Uterus (tissue), 2 donors: ENCODE measurements at regions not wholly inside any gene's neighbourhood (a gene's known extent, or its start where the extent isn't known, plus 50 kb on each side); places are given as distances from the start of the nearest gene placed in this dataset.

Source experiments
- POLR2A ChIP-seq, 2 donors: fragments of 450-650 bp; IDR thresholded peaks; one replicate each; pipeline ENCODE4 v1.6.1; 2016; ENCODE audit warnings: antibody characterized with exemption in 2 of 2, mild to moderate bottlenecking in 1 of 2, moderate library complexity in 1 of 2
- TF ChIP-seq, protein P1 (sequence below), 4 experiments: fragments of 200-600 bp in 2 of 4; fragments of 450-650 bp in 2 of 4; sonication (generic) in 2 of 4; IDR thresholded peaks; one replicate each; pipeline ENCODE4 v1.5.1; 2016 to 2019; ENCODE audit warnings: antibody characterized with exemption in 4 of 4, mild to moderate bottlenecking in 2 of 4, moderate library complexity in 1 of 4

GRCh38 chr1:91201176-91201575 is 179.3 kb upstream of the ZNF644 start:
- TF ChIP-seq POLR2A (IDR thresholded peaks at IDR 0.05) = no peak
- TF ChIP-seq, protein P1, sequence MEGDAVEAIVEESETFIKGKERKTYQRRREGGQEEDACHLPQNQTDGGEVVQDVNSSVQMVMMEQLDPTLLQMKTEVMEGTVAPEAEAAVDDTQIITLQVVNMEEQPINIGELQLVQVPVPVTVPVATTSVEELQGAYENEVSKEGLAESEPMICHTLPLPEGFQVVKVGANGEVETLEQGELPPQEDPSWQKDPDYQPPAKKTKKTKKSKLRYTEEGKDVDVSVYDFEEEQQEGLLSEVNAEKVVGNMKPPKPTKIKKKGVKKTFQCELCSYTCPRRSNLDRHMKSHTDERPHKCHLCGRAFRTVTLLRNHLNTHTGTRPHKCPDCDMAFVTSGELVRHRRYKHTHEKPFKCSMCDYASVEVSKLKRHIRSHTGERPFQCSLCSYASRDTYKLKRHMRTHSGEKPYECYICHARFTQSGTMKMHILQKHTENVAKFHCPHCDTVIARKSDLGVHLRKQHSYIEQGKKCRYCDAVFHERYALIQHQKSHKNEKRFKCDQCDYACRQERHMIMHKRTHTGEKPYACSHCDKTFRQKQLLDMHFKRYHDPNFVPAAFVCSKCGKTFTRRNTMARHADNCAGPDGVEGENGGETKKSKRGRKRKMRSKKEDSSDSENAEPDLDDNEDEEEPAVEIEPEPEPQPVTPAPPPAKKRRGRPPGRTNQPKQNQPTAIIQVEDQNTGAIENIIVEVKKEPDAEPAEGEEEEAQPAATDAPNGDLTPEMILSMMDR (IDR thresholded peaks at IDR 0.05) = no peak
